Activated CD4-positive, CD25-positive, alpha-beta regulatory T cell treated with anti-CD3 and anti-CD28 coated beads, Interleukin-2, amount 50 U/mL, for 24 hours (primary cell): ENCODE measurements at regions not wholly inside any gene's neighbourhood (a gene's known extent, or its start where the extent isn't known, plus 50 kb on each side); places are given as distances from the start of the nearest gene placed in this dataset.

Experiments used
- ATAC-seq, 2 donors: fragments of 150-1000 bp; cut with Tn5 transposase; one replicate each; pipeline ENCODE4 v1.10.0; 2021; ENCODE audit warnings: mild to moderate bottlenecking in 1 of 2, moderate library complexity in 1 of 2

DNA sequence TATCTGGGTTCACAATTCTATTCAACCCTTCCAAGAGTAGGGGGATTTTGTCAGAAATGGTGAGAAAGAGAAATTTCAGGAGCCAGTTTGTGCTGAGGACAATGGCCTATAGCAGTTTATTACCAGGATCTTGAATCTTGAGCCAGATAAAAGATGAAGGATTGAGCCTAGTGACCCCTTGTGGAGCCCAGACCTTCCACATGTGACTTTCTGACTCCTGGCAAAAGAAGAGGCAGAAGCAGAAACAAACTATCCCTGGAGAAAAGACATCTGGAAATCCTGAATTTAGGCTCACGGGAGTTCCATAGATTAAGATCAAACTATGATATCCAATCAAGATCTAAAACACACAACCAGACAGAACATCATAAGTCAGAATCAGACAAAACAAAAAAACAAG is 60.9 kb upstream of the CHRM2 start:
- ATAC-seq: no peak

GRCh38 chr7:136803028-136803427 is 65.4 kb upstream of the CHRM2 start:
- no peak for ATAC-seq

GRCh38 chr7:136783934-136784333 is 84.5 kb upstream of the CHRM2 start:
- ATAC-seq: no peak

DNA sequence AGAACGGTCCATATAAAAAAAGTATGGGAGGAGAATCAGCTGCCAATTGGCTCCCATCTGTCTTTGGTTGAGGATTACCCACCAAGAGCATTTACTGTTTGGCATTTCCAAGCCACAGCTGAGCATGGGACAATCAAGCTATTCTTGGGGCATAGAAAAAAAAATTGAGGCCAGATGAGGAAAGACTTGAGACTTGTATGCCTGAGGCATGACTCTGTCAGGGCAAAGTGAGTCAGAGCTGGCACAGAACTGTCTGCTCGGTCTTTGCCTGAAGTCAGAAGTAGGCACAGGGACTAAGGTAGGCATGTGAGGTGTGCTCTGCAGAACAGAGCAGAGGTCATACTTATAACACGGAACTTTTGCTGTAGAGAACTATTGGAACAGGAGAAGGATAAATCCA is 126.5 kb upstream of the CHRM2 start:
- no peak for ATAC-seq

- ATAC-seq: no peak
Observed at GRCh38 chr7:136728945-136729344, 139.5 kb upstream of the CHRM2 start.

GRCh38 chr7:136726460-136726859 is 142.0 kb upstream of the CHRM2 start:
- ATAC-seq: no peak

DNA sequence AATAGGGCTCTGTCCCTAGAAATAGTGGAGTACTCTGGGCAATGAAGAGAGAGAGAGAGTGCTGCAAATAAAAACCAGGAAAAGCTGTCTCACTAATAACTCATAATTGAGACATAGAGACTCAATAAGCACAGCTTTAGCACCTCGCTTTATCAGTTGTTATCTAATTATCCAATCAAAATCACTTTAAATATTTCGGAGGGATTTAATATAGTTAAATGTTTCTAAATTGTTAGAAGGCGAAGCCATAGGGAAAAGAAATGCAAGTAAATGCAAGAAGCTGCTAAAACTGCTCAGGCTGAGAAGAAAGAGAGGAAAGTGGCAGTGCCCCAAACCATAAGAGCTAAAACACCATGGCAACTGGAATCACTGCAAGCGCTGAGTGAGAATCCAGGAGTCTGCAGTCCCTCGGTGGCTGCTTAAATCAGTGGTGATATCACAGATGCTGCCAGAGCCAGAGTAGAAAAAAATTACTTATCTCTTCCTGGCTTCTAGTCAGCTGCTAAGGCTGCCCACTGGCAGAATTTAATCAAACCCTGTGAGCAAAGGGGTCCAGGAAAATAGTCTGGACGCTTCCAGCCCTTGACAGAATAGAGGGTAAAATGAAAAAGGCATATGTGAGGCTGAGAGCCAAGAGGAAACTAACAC is 150.4 kb upstream of the CHRM2 start:
- no peak for ATAC-seq

- ATAC-seq: no peak
Observed at GRCh38 chr7:136714062-136714461, 154.4 kb upstream of the CHRM2 start.

GRCh38 chr7:136710751-136711150 is 157.7 kb upstream of the CHRM2 start:
- no peak for ATAC-seq

DNA sequence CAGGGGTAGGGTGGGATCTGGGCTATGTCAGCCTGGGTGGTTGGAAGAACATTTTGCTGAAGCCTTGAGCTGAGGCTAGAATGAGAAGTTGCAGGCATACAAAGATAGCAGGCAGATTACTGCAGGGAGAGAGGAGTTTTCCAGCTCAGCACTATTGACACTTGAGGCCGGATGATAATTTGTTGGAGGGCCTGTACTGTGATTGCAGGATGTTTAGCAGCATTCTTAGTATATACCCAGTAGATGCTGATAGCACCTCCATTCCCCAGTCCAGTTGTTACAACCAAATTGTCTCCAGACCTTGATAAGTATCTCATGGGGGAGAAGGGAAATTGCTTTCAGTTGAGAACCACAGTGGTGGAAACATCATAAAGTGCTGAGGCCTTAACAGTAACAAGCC is 158.6 kb upstream of the CHRM2 start:
- no peak for ATAC-seq

GRCh38 chr7:136702913-136703312 is 165.5 kb upstream of the CHRM2 start:
- ATAC-seq: no peak

GRCh38 chr7:136698977-136699376 is 169.5 kb upstream of the CHRM2 start:
- ATAC-seq: no peak

DNA sequence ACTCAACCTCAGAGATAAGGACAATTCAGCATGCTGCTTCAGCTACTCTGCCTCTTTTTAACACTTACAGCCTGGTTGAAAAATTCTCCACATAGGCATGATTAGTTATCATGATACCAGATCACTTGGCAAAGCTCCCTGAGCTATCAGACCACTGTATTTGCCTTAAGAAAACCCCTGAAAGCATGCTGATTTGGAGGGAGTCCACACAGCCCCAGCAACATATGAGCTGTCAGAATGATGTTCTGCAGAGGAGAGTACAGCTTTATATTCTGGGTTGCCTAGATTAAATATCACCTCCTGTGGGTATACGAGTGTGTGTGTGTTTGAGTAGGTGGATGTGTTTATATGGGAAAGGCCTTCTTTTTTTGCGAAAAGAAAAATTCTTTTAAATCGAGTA is 170.2 kb upstream of the CHRM2 start:
- no peak for ATAC-seq

DNA sequence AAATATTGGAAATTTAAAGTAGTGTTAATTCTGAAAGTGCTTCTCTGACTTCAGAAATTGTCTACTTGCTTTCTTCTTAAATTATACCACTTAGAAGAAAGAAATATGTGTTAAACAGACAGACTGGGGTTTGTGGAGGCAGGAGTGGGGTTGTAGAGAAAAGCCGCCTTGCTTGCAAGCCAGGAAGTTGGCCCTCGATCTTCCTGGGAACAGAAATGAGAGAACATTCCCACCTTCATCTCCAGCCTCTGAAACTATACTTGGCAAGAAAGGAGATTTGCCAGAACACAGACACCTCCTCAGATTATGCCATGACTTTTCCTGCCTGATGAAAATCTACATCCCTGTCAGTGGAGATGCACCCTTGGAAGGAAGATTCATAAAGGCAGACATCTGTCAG is 171.2 kb upstream of the CHRM2 start:
- ATAC-seq: no peak

DNA sequence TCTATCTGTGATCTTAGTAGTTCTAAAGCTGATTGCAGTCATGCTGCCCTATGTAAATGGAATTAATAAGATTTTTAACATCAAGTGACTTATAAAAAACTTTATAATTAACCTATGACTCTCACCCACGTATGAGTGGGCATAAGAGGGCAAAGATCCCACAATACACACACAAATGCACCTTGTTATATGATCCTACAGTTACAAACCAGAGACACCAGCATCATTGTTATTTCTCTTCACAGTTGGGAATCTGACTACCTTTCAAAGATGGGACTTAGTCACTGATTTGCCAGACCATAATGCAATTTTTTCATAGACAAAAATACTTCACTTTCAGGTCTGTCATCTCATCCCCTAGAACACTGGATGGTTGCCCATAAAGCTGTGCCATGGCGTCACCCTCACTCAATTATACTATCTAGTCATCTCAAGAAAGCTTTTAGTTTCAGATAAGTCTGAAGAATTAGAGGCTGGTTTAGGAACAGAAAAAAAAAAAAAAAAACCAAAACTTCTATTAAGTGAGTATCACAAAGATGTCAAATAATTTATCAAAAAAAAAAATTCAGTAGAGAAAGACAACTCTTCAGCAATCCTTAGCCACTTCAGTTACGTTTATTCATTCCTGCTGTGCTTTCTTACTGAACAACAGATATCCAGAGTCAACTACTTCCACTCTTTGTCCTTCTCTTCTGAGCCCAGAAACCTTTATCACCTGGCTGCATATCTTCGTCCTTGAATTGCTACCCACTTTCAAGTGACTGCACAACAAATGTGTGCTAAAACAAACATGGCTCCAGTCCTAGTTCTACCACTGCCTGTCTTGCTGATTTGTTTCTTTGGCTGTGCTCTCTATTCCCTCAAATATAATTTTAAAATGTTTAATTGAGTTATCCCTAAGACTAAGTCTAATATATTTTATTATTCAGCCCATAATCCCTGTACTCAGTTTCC is 175.0 kb upstream of the CHRM2 start:
- no peak for ATAC-seq

GRCh38 chr7:136692221-136692620 is 176.2 kb upstream of the CHRM2 start:
- no peak for ATAC-seq

DNA sequence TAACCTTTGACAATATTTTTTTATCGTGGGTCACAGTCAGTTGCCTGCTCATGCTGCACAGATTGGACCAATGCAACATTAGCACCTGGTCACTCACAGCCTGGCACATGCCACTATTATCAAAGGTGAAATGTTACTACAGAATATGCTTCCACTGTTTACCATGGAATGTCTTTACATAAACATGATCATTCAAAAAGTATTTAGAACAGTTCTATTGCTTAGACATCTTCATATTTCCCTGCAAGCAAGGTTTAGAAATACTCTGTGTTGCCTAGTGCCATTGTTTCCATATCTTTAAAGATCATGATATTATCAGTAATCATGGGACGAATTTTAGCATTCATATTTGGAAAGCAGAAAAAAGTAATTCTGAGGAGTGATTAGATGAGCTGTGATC is 179.9 kb upstream of the CHRM2 start:
- no peak for ATAC-seq

DNA sequence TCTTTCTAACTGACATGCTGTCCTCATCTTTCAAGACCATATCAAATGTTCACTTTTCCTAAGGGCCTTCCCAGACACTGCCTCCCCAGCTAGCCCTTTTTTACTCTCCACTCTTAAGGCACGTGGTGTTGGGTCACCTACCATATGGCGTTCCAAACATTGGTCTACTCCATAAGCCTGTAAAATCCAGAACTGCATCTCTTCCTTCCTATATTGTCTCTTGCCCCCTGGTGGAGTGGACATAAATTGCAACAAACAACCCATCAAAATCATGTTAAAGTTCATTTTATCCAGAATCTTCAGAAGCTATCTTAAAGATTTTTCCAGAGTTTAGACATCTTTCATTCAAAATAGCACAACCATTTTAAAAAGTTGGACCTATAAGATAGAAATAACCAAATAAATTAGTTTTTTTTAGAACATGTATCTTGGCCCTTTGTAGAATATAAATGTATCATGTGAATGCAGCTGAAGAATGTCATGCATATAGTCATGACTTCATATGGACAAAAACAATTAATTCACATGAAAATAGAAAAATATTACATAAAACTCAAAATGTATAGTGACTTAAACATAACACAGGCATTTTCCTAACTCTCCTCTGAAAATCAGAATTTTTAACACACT is 180.6 kb upstream of the CHRM2 start:
- no peak for ATAC-seq

DNA sequence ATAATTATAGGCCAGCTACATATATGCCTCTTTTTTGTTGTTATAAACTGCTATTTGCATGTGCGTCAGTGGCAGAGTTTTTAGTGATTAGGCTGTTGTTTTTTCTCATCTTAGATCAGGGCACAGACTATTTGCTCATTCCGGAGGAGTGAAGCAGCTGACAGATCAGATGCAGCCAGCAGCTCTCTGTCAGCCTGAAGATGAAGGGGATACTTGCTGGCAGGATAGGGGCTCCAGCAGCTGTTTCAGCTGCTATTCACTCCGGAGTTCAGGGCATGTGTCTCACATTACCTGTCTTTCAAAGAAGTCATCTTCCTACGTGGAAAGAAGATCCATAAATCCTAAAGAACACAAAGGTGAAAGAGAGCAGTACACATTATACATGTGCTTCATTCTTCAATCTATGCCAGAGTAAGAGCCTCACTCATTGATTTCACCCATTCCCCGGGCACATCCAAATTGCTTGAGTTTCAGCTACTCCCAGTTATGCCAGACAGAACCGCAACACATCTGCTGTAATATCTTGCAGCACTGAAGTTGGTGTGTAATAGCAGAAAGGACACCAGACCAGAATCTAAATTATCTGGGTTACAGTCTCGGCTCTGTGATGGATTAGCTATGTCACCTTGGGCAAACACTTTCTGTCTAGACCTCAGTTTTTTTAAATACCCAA is 182.8 kb upstream of the CHRM2 start:
- ATAC-seq: no peak

- ATAC-seq: no peak
Observed at GRCh38 chr7:136677471-136678365, 190.7 kb upstream of the CHRM2 start.

GRCh38 chr7:136667584-136667983 is 200.9 kb upstream of the CHRM2 start:
- no peak for ATAC-seq

DNA sequence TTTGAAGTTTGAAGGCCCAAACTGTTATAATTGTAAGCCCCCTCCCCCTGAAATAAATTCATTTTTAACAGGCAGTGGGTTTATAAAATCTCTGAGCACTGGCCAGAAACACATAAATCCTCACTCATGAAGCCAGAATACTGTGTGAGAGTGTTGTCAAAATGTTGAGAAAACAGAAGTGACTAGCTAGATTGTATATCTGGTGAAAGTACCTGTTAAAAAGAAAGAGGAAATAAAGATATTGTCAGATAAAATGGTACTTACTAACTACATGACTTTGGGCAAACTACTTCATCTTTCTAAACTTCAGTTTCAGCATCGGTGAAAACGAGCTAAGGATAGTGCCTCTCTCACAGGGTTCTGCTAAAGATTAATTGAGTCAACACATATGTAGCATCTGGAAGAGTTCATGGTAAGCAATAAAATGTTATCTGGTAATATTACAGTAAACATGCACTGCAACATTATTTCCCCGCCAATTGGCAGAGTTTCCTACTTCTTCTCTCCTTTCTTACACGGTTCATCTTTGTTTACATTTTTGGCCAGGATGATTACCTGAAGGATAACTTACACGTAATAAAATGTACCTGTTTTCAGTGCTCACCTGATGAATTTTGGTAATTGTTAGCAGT is 202.5 kb upstream of the CHRM2 start:
- ATAC-seq: no peak
